ENCODE measurements at regions not wholly inside any gene's neighbourhood (a gene's known extent, or its start where the extent isn't known, plus 50 kb on each side); places are given as distances from the start of the nearest gene placed in this dataset.

- no peak for DNase-seq
These were observed 53.4 kb upstream of the PRKACB start for GRCh38 chr1:84090447-84091245.

- DNase-seq: no peak
These were observed 54.2 kb upstream of the PRKACB start for GRCh38 chr1:84089867-84090266.

GRCh38 chr1:84089465-84089864, 54.6 kb upstream of the PRKACB start:
- no peak for DNase-seq

GRCh38 chr1:84086616-84087015, 57.5 kb upstream of the PRKACB start:
- DNase-seq: no peak

GRCh38 chr1:84086189-84086588, 57.9 kb upstream of the PRKACB start:
- no peak for DNase-seq

- DNase-seq: no peak
These were observed 60.8 kb upstream of the PRKACB start for GRCh38 chr1:84083307-84083706.

GRCh38 chr1:84078842-84079202, 65.2 kb upstream of the PRKACB start:
- DNase-seq: no peak

- DNase-seq: peak; percentile 57
These were observed 65.8 kb upstream of the PRKACB start for GRCh38 chr1:84078108-84078841.

GRCh38 chr1:84077476-84078107, 66.5 kb upstream of the PRKACB start:
- DNase-seq: peak; percentile 80

- no peak for DNase-seq
These were observed 70.8 kb upstream of the PRKACB start for GRCh38 chr1:84073266-84073665.

- DNase-seq: no peak
These were observed 70.4 kb upstream of the TTLL7 start for GRCh38 chr1:84069236-84069845.

GRCh38 chr1:84062496-84062895, 63.6 kb upstream of the TTLL7 start:
- no peak for DNase-seq

- DNase-seq: no peak
These were observed 62.4 kb upstream of the TTLL7 start for GRCh38 chr1:84061336-84061735.

GRCh38 chr1:84060781-84061180, 61.8 kb upstream of the TTLL7 start:
- no peak for DNase-seq

- DNase-seq: no peak
These were observed 49.9 kb upstream of the TTLL7 start for GRCh38 chr1:84048820-84049219.
